ENCODE measurements at regions not wholly inside any gene's neighbourhood (a gene's known extent, or its start where the extent isn't known, plus 50 kb on each side); places are given as distances from the start of the nearest gene placed in this dataset.

DNA sequence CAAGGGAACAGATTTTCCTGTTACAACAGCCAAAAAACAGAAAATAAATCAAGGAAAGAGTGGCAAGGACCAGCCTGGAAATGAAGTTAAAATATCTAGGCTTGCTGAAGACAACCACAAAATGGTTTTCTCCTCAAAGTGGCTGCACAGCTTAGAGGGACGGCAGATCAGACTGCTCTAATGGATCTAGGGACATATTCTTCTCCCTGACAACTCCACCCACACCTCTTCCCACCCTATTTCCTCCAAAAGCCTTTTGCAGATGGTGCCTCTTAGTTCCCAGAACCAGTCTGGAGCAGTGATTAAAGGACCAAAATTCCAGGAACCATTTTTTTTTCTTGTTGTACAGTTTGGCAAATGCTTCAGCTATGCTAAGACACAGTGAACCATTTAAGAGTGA lies 220.2 kb upstream of the SIX2 start:
- H3K36me3 ChIP-seq (ENCODE audit: control insufficient read depth in 2 of 2, extremely low read depth in 1 of 2, insufficient read depth in 2 of 2, low read length in 2 of 2), result no peaks in the 10 kb centered on the region
- H2AFZ ChIP-seq (ENCODE audit: control insufficient read depth, low read length), result no peak overlapping the region
- FAIRE-seq, result no peak
- no peaks in the 10 kb centered on the region for H3K4me1 ChIP-seq (ENCODE audit: control insufficient read depth, extremely low read depth, insufficient read depth, low read length)
- H3K27ac ChIP-seq (ENCODE audit: control insufficient read depth, insufficient read depth, low read length), result no peak overlapping the region
- dilution Hi-C loops (cut with MboI; ENCODE audit: extremely low pct_ligation_motif_present, low sequenced_read_pairs), result no loop called here
- H3K4me3 ChIP-seq (ENCODE audit: control insufficient read depth in 2 of 3, extremely low read depth in 1 of 3, insufficient read depth in 2 of 3, low read depth in 1 of 3, low read length in 3 of 3), result no peak overlapping the region
- H3K27me3 ChIP-seq (ENCODE audit: control insufficient read depth, extremely low read depth, insufficient read depth, low read length), result no peaks in the 10 kb centered on the region
- H4K20me1 ChIP-seq (ENCODE audit: control insufficient read depth, extremely low read depth, insufficient read depth, low read length), result no peaks in the 10 kb centered on the region
- no peak overlapping the region for H3K4me2 ChIP-seq (ENCODE audit: control insufficient read depth, extremely low read depth, insufficient read depth, low read depth, low read length)
- no peak overlapping the region for H3K9ac ChIP-seq (ENCODE audit: control insufficient read depth, extremely low read depth, insufficient read depth, low read length)
- no peak for TF ChIP-seq EZH2 (IDR thresholded peaks at IDR 0.05; ENCODE audit: low read length)
- TF ChIP-seq, protein P1, sequence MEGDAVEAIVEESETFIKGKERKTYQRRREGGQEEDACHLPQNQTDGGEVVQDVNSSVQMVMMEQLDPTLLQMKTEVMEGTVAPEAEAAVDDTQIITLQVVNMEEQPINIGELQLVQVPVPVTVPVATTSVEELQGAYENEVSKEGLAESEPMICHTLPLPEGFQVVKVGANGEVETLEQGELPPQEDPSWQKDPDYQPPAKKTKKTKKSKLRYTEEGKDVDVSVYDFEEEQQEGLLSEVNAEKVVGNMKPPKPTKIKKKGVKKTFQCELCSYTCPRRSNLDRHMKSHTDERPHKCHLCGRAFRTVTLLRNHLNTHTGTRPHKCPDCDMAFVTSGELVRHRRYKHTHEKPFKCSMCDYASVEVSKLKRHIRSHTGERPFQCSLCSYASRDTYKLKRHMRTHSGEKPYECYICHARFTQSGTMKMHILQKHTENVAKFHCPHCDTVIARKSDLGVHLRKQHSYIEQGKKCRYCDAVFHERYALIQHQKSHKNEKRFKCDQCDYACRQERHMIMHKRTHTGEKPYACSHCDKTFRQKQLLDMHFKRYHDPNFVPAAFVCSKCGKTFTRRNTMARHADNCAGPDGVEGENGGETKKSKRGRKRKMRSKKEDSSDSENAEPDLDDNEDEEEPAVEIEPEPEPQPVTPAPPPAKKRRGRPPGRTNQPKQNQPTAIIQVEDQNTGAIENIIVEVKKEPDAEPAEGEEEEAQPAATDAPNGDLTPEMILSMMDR (optimal IDR thresholded peaks at IDR 0.05 in 1 of 3, IDR thresholded peaks at IDR 0.05 in 1 of 3, conservative IDR thresholded peaks at IDR 0.05 in 1 of 3; ENCODE audit: extremely low read depth in 1 of 3, insufficient read depth in 2 of 3, low read length in 3 of 3), result no peak
- no peaks in the 10 kb centered on the region for H3K9me1 ChIP-seq (ENCODE audit: control insufficient read depth, extremely low read depth, insufficient read depth, low read length)
- no peaks in the 10 kb centered on the region for H3K9me3 ChIP-seq (ENCODE audit: control insufficient read depth, low read depth, low read length)
- DNase-seq (ENCODE audit: low read depth, low spot score), result no peak
- no peaks in the 10 kb centered on the region for H3K79me2 ChIP-seq (ENCODE audit: control insufficient read depth, insufficient read depth, low read length)

DNA sequence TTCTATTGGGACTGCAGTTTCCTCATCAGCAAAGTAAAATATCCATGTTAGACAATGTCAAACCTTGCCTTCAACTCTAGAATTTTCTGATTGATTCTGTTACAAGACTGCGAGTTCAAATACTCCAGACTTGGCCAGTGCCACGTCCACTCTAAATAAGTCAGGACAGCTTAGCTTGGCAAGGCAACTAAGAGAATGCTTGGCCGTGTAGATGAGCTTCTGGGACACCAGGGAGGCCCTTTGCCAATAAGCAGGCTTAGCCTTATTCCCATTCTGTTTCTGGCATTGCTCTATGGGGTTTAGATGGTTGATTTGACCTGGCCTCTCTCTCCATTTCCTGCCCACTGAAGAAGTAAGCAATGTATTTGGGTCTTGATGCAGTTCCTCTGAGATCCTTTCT lies 218.1 kb upstream of the SIX2 start:
- Histone ChIP-seq H3K9ac (ENCODE audit: control insufficient read depth, extremely low read depth, insufficient read depth, low read length) (no peak overlapping the region), H3K9me1 (ENCODE audit: control insufficient read depth, extremely low read depth, insufficient read depth, low read length) (no peaks in the 10 kb centered on the region), H3K36me3 (ENCODE audit: control insufficient read depth in 2 of 2, extremely low read depth in 1 of 2, insufficient read depth in 2 of 2, low read length in 2 of 2) (no peaks in the 10 kb centered on the region), H3K27me3 (ENCODE audit: control insufficient read depth, extremely low read depth, insufficient read depth, low read length) (peaks cover 5% of the 10 kb centered on the region), H2AFZ (ENCODE audit: control insufficient read depth, low read length) (no peak overlapping the region), H3K27ac (ENCODE audit: control insufficient read depth, insufficient read depth, low read length) (no peak overlapping the region), H3K9me3 (ENCODE audit: control insufficient read depth, low read depth, low read length) (no peaks in the 10 kb centered on the region), H4K20me1 (ENCODE audit: control insufficient read depth, extremely low read depth, insufficient read depth, low read length) (no peaks in the 10 kb centered on the region), H3K4me3 (ENCODE audit: control insufficient read depth in 2 of 3, extremely low read depth in 1 of 3, insufficient read depth in 2 of 3, low read depth in 1 of 3, low read length in 3 of 3) (no peak overlapping the region), H3K4me1 (ENCODE audit: control insufficient read depth, extremely low read depth, insufficient read depth, low read length) (no peaks in the 10 kb centered on the region), H3K4me2 (ENCODE audit: control insufficient read depth, extremely low read depth, insufficient read depth, low read depth, low read length) (no peak overlapping the region), H3K79me2 (ENCODE audit: control insufficient read depth, insufficient read depth, low read length) (no peaks in the 10 kb centered on the region)
- TF ChIP-seq, protein P1 (optimal IDR thresholded peaks at IDR 0.05 in 1 of 3, IDR thresholded peaks at IDR 0.05 in 1 of 3, conservative IDR thresholded peaks at IDR 0.05 in 1 of 3; ENCODE audit: extremely low read depth in 1 of 3, insufficient read depth in 2 of 3, low read length in 3 of 3), result no peak
- no peak for TF ChIP-seq EZH2 (IDR thresholded peaks at IDR 0.05; ENCODE audit: low read length)
- dilution Hi-C loops (cut with MboI; ENCODE audit: extremely low pct_ligation_motif_present, low sequenced_read_pairs), result no loop called here
- DNase-seq (ENCODE audit: low read depth, low spot score) (no peak), FAIRE-seq (no peak)

Data from keratinocyte (primary cell).